GM19193 (cell line): ENCODE measurements at regions not wholly inside any gene's neighbourhood (a gene's known extent, or its start where the extent isn't known, plus 50 kb on each side); places are given as distances from the start of the nearest gene placed in this dataset.

Experiments
- POLR2A ChIP-seq: IDR thresholded peaks from 4 replicates; pipeline ENCODE4 v1.6.1; 2011; ENCODE audit not compliant: insufficient read depth, insufficient read length; ENCODE audit errors: extremely low read depth

DNA sequence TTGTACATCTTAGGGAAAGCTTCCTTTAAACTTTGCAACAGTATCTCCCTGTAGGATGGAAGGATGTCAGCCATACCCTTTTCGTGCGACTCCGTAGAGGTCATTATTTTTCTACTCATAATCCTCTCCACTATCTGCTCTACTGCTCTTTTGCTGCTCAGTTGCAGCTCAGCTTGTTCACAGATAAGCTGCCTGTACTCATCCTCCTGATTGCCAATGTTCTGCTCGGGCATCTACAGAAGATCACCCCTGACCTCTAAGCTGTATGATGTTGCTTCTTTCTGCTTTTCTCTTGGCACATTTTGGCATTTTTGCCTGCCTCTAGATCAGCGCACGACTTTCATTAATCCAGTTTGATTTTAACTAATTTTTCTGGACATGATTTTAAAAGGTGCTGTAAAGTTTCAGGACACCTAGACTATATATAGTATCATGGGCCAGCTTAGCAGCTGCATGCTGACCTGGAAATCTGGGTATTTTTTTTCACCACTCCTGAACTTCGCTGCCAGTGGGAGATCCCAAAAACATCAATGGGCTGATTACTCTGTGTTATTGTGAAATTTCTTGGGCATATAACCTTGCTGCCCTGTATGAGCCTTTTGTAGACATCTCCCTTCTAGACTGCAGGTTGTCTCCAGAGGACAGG is 131.2 kb upstream of the ZNF608 start:
- no peak for TF ChIP-seq POLR2A

- TF ChIP-seq POLR2A: no peak
Measured at GRCh38 chr5:124878583-124879342, 132.3 kb upstream of the ZNF608 start.

GRCh38 chr5:124880903-124881697 is 134.7 kb upstream of the ZNF608 start:
- no peak for TF ChIP-seq POLR2A

- no peak for TF ChIP-seq POLR2A
Measured at GRCh38 chr5:124883681-124884080, 137.2 kb upstream of the ZNF608 start.

GRCh38 chr5:124884114-124884513 is 137.7 kb upstream of the ZNF608 start:
- TF ChIP-seq POLR2A: no peak

DNA sequence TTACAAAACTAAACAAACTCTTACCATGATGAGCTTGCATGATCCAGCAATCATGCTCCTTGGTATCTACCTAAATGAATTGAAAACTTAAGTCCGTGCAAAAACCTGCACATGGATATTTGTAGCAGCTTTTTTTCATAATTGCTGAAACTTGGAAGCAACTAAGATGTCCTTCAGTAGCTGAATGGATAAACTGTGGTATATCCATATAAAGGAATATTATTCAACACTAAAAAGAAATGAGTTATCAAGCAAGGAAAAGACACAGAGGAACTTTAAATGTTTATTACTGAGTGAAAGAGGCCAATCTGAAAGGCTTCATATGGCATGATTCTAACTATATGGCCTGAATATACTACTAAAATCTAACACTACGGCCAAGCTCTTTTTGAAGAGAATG is 139.1 kb upstream of the ZNF608 start:
- no peak for TF ChIP-seq POLR2A

GRCh38 chr5:124887223-124887622 is 140.8 kb upstream of the ZNF608 start:
- no peak for TF ChIP-seq POLR2A

DNA sequence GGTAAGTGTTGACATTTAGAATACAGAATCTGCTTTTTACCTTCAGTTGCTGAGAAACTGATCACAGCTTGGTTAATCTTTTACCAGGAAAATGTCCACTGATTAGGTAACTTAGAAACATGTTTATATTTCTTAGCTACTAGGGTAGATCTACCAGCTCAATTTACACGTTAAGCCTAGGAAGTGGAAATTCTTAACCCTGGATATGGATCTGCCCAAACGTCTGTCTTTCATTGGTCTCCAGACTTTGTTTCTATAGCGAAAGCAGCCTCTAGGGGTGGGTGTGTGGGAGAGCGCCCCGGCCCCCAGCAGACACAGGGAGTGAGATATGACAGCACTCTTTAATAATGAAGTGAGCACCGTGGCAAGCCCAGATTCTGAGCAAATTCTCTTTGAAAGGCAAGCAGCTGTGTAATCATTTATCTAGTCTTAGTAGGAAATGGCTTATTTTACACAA is 141.6 kb upstream of the ZNF608 start:
- no peak for TF ChIP-seq POLR2A

- no peak for TF ChIP-seq POLR2A
Measured at GRCh38 chr5:124888622-124889485, 142.4 kb upstream of the ZNF608 start.

DNA sequence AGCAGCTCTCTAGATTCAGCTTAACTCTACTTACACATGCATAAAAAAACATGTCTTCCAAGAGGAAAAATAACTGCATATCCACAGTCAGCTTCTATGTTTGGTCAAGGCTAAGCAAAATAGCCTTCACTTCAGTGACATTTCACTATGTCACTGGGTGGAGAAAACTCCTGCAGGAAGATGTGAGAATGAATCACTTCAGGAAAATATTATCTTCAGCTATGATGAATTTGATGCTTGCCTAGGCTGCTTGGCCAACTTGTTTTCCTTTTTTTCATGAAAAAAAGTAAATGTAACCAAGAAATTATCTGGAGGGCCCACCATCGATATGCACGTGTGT is 143.0 kb upstream of the ZNF608 start:
- no peak for TF ChIP-seq POLR2A

DNA sequence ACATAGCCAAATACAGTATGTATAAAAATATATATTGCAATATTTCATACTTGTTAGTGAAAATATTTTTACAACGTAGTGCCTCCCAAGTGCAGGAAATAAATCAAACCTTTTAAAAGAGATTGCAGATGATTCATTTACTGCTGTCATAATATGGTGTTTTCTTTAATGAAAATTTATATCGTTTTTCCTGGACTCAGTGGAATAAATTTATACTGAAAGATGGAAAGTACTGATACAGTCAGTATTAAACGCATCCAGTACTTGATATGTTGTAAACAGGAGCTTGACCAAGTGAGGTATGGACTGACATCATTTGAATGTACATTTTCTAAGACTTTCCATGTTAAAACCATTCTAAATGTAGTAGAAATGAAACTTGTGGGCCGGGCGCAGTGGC is 143.4 kb upstream of the ZNF608 start:
- no peak for TF ChIP-seq POLR2A

GRCh38 chr5:124891179-124891578 is 144.7 kb upstream of the ZNF608 start:
- no peak for TF ChIP-seq POLR2A

- no peak for TF ChIP-seq POLR2A
Measured at GRCh38 chr5:124892185-124892848, 145.9 kb upstream of the ZNF608 start.

GRCh38 chr5:124894541-124894940 is 148.1 kb upstream of the ZNF608 start:
- TF ChIP-seq POLR2A: no peak
